ENCODE measurements at regions not wholly inside any gene's neighbourhood (a gene's known extent, or its start where the extent isn't known, plus 50 kb on each side); places are given as distances from the start of the nearest gene placed in this dataset.

DNA sequence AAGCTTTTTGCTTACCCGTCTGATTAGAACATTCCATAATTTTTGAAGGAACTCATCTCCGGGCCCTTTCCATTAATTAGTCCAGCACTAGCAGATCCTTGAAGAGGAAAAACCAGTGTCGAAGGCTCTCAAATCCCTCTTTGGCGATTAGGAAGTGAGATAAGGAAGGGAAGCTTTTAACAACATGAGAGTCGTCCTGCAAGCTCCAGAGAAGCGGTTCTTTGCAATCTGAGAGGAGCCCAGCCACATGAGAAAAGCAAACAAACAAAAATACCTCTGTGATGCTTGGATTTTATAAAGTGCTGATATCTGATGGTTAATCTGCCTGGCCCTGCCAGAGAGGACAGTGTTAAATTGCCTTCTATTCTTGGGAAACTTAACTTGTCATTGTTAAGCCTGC is 339.8 kb upstream of the SALL1 start:
- TF ChIP-seq GATA2 (IDR thresholded peaks at IDR 0.05; ENCODE audit: low read depth, low read length), result no peak
- no peak for TF ChIP-seq GATA3 (IDR thresholded peaks at IDR 0.05; ENCODE audit: low read depth, low read length)

Data from SH-SY5Y (cell line).